Activated naive CD4-positive, alpha-beta T cell treated with anti-CD3 and anti-CD28 coated beads, Interleukin-2, amount 50 U/mL, for 24 hours (primary cell): ENCODE measurements at regions not wholly inside any gene's neighbourhood (a gene's known extent, or its start where the extent isn't known, plus 50 kb on each side); places are given as distances from the start of the nearest gene placed in this dataset.

Source experiments
- H3K27ac Mint-ChIP-seq: one replicate; pipeline ENCODE4 v1.8.0; 2021; ENCODE audit warnings: mild to moderate bottlenecking, mixed read lengths
- H3K27me3 Mint-ChIP-seq: one replicate; pipeline ENCODE4 v1.8.0; 2021; ENCODE audit warnings: mixed read lengths
- H3K36me3 Mint-ChIP-seq: one replicate; pipeline ENCODE4 v1.8.0; 2021; ENCODE audit warnings: mixed read lengths
- H3K4me1 Mint-ChIP-seq: one replicate; pipeline ENCODE4 v1.8.0; 2021; ENCODE audit warnings: mixed read lengths
- H3K4me3 Mint-ChIP-seq: one replicate; pipeline ENCODE4 v1.8.0; 2021; ENCODE audit warnings: mild to moderate bottlenecking, mixed read lengths
- H3K9me3 Mint-ChIP-seq: one replicate; pipeline ENCODE4 v1.8.0; 2021; ENCODE audit warnings: mixed read lengths

GRCh38 chr4:153034681-153035080 is 98.6 kb downstream of the FHDC1 start:
- Mint-ChIP-seq H3K9me3 (peaks cover 6% of the 10 kb centered on the region), H3K27ac (no peak overlapping the region), H3K27me3 (peaks cover 3% of the 10 kb centered on the region), H3K36me3 (peaks cover 3% of the 10 kb centered on the region), H3K4me1 (no peaks in the 10 kb centered on the region), H3K4me3 (no peak overlapping the region)

- Mint-ChIP-seq H3K27ac (no peak overlapping the region), H3K36me3 (no peaks in the 10 kb centered on the region), H3K4me1 (no peaks in the 10 kb centered on the region), H3K4me3 (no peak overlapping the region), H3K27me3 (no peaks in the 10 kb centered on the region), H3K9me3 (no peaks in the 10 kb centered on the region)
These were observed 100.9 kb downstream of the FHDC1 start for GRCh38 chr4:153036931-153037482.

GRCh38 chr4:153038623-153039311 is 102.6 kb downstream of the FHDC1 start:
- no peak overlapping the region for H3K4me3 Mint-ChIP-seq
- H3K9me3 Mint-ChIP-seq, result no peaks in the 10 kb centered on the region
- no peaks in the 10 kb centered on the region for H3K4me1 Mint-ChIP-seq
- no peak overlapping the region for H3K27ac Mint-ChIP-seq
- H3K36me3 Mint-ChIP-seq, result no peaks in the 10 kb centered on the region
- H3K27me3 Mint-ChIP-seq, result no peaks in the 10 kb centered on the region

GRCh38 chr4:153039542-153040185 is 103.5 kb downstream of the FHDC1 start:
- no peak overlapping the region for H3K27ac Mint-ChIP-seq
- no peaks in the 10 kb centered on the region for H3K4me1 Mint-ChIP-seq
- peaks cover 1% of the 10 kb centered on the region for H3K27me3 Mint-ChIP-seq
- no peaks in the 10 kb centered on the region for H3K36me3 Mint-ChIP-seq
- H3K9me3 Mint-ChIP-seq, result no peaks in the 10 kb centered on the region
- H3K4me3 Mint-ChIP-seq, result no peak overlapping the region

GRCh38 chr4:153040677-153041076 is 104.6 kb downstream of the FHDC1 start:
- Mint-ChIP-seq H3K4me3 (no peak overlapping the region), H3K27ac (no peak overlapping the region), H3K4me1 (peaks cover 5% of the 10 kb centered on the region), H3K27me3 (peaks cover 1% of the 10 kb centered on the region), H3K36me3 (no peaks in the 10 kb centered on the region), H3K9me3 (no peaks in the 10 kb centered on the region)

- no peak overlapping the region for H3K4me3 Mint-ChIP-seq
- no peak overlapping the region for H3K27ac Mint-ChIP-seq
- H3K36me3 Mint-ChIP-seq, result no peaks in the 10 kb centered on the region
- H3K4me1 Mint-ChIP-seq, result peaks cover 7% of the 10 kb centered on the region
- peaks cover 1% of the 10 kb centered on the region for H3K27me3 Mint-ChIP-seq
- H3K9me3 Mint-ChIP-seq, result no peaks in the 10 kb centered on the region
These were observed 107.9 kb downstream of the FHDC1 start for GRCh38 chr4:153044036-153044435.

GRCh38 chr4:153045111-153045982 is 109.2 kb downstream of the FHDC1 start:
- Mint-ChIP-seq H3K36me3 (no peaks in the 10 kb centered on the region), H3K4me1 (peaks cover 7% of the 10 kb centered on the region), H3K27ac (no peak overlapping the region), H3K9me3 (no peaks in the 10 kb centered on the region), H3K27me3 (peaks cover 1% of the 10 kb centered on the region), H3K4me3 (no peak overlapping the region)

GRCh38 chr4:153058671-153059060 is 122.5 kb downstream of the FHDC1 start:
- H3K27me3 Mint-ChIP-seq, result peaks cover 7% of the 10 kb centered on the region
- no peaks in the 10 kb centered on the region for H3K36me3 Mint-ChIP-seq
- no peaks in the 10 kb centered on the region for H3K4me1 Mint-ChIP-seq
- no peaks in the 10 kb centered on the region for H3K9me3 Mint-ChIP-seq
- H3K4me3 Mint-ChIP-seq, result no peak overlapping the region
- no peak overlapping the region for H3K27ac Mint-ChIP-seq

- Mint-ChIP-seq H3K27ac (no peak overlapping the region), H3K4me1 (no peaks in the 10 kb centered on the region), H3K4me3 (no peak overlapping the region), H3K9me3 (no peaks in the 10 kb centered on the region), H3K27me3 (peaks cover 3% of the 10 kb centered on the region), H3K36me3 (no peaks in the 10 kb centered on the region)
These were observed 124.1 kb downstream of the FHDC1 start for GRCh38 chr4:153060196-153060595.

GRCh38 chr4:153061971-153062370 is 125.8 kb downstream of the FHDC1 start:
- H3K27me3 Mint-ChIP-seq, result peaks cover 2% of the 10 kb centered on the region
- H3K4me1 Mint-ChIP-seq, result no peaks in the 10 kb centered on the region

GRCh38 chr4:153062652-153063168 is 126.6 kb downstream of the FHDC1 start:
- Mint-ChIP-seq H3K36me3 (no peaks in the 10 kb centered on the region), H3K27ac (no peak overlapping the region), H3K27me3 (peaks cover under 1% of the 10 kb centered on the region), H3K4me3 (no peak overlapping the region), H3K9me3 (no peaks in the 10 kb centered on the region), H3K4me1 (no peaks in the 10 kb centered on the region)

More at GRCh38 chr4:153061971-153062370, 125.8 kb downstream of the FHDC1 start:
- no peaks in the 10 kb centered on the region for H3K9me3 Mint-ChIP-seq
- no peak overlapping the region for H3K4me3 Mint-ChIP-seq
- H3K36me3 Mint-ChIP-seq, result no peaks in the 10 kb centered on the region
- no peak overlapping the region for H3K27ac Mint-ChIP-seq

GRCh38 chr4:153063490-153063889 is 127.4 kb downstream of the FHDC1 start:
- H3K36me3 Mint-ChIP-seq, result no peaks in the 10 kb centered on the region
- H3K4me3 Mint-ChIP-seq, result no peak overlapping the region
- no peaks in the 10 kb centered on the region for H3K9me3 Mint-ChIP-seq
- no peaks in the 10 kb centered on the region for H3K27me3 Mint-ChIP-seq
- no peak overlapping the region for H3K27ac Mint-ChIP-seq
- H3K4me1 Mint-ChIP-seq, result no peaks in the 10 kb centered on the region

GRCh38 chr4:153064571-153064970 is 128.4 kb downstream of the FHDC1 start:
- no peaks in the 10 kb centered on the region for H3K27me3 Mint-ChIP-seq
- no peaks in the 10 kb centered on the region for H3K9me3 Mint-ChIP-seq
- H3K4me3 Mint-ChIP-seq, result no peak overlapping the region
- no peak overlapping the region for H3K27ac Mint-ChIP-seq
- no peaks in the 10 kb centered on the region for H3K4me1 Mint-ChIP-seq
- no peaks in the 10 kb centered on the region for H3K36me3 Mint-ChIP-seq

- no peak overlapping the region for H3K27ac Mint-ChIP-seq
- no peaks in the 10 kb centered on the region for H3K9me3 Mint-ChIP-seq
- H3K4me1 Mint-ChIP-seq, result no peaks in the 10 kb centered on the region
- no peak overlapping the region for H3K4me3 Mint-ChIP-seq
- H3K27me3 Mint-ChIP-seq, result no peaks in the 10 kb centered on the region
- H3K36me3 Mint-ChIP-seq, result no peaks in the 10 kb centered on the region
These were observed 129.2 kb downstream of the FHDC1 start for GRCh38 chr4:153065276-153065675.

GRCh38 chr4:153067376-153067775 is 131.3 kb downstream of the FHDC1 start:
- H3K36me3 Mint-ChIP-seq, result no peaks in the 10 kb centered on the region
- no peak overlapping the region for H3K27ac Mint-ChIP-seq
- H3K9me3 Mint-ChIP-seq, result no peaks in the 10 kb centered on the region
- H3K27me3 Mint-ChIP-seq, result no peaks in the 10 kb centered on the region
- H3K4me3 Mint-ChIP-seq, result no peak overlapping the region
- no peaks in the 10 kb centered on the region for H3K4me1 Mint-ChIP-seq
